Gastrocnemius medialis (tissue), 4 donors: ENCODE measurements at regions not wholly inside any gene's neighbourhood (a gene's known extent, or its start where the extent isn't known, plus 50 kb on each side); places are given as distances from the start of the nearest gene placed in this dataset.

Experiments used
- CTCF ChIP-seq, 5 experiments: fragments of 450-650 bp in 3 of 5; fragments of 200-600 bp in 2 of 5; sonication (generic) in 2 of 5; IDR thresholded peaks in 4 of 5; conservative IDR thresholded peaks in 1 of 5; 1 replicate in 4 of 5; 2 replicates in 1 of 5; pipeline ENCODE4 v1.5.1; 2016 to 2019; ENCODE audit warnings: antibody characterized with exemption in 5 of 5, mild to moderate bottlenecking in 3 of 5, moderate library complexity in 3 of 5
- POLR2A ChIP-seq, 2 donors: fragments of 450-650 bp; IDR thresholded peaks; one replicate each; pipeline ENCODE4 v1.6.1; 2017; ENCODE audit warnings: antibody characterized with exemption in 2 of 2, mild to moderate bottlenecking in 2 of 2, moderate library complexity in 2 of 2

- TF ChIP-seq POLR2A (IDR thresholded peaks at IDR 0.05) (no peak), CTCF (IDR thresholded peaks at IDR 0.05 in 4 of 5, conservative IDR thresholded peaks at IDR 0.05 in 1 of 5) (no peak)
Observed at GRCh38 chr1:22197644-22198043, 54.7 kb upstream of the WNT4 start.
